Left ventricle myocardium inferior (tissue), 1 donor: ENCODE measurements at regions not wholly inside any gene's neighbourhood (a gene's known extent, or its start where the extent isn't known, plus 50 kb on each side); places are given as distances from the start of the nearest gene placed in this dataset.

Source experiments
- DNase-seq: peaks from one replicate; pipeline ENCODE4 v3.0.0-alpha.2; 2020
- H3K27ac ChIP-seq: fragments of 200-600 bp; replicated peaks from 2 replicates; pipeline ENCODE4 v1.8.0; 2021
- H3K27me3 ChIP-seq: fragments of 200-600 bp; 2 replicates; pipeline ENCODE4 v1.8.0; 2021; ENCODE audit warnings: low read depth
- H3K36me3 ChIP-seq: fragments of 200-600 bp; 2 replicates; pipeline ENCODE4 v1.8.0; 2021
- H3K4me1 ChIP-seq: fragments of 200-600 bp; 2 replicates; pipeline ENCODE4 v1.8.0; 2021
- H3K4me3 ChIP-seq: fragments of 200-600 bp; 2 replicates; pipeline ENCODE4 v1.8.0; 2021; ENCODE audit warnings: mild to moderate bottlenecking, moderate library complexity
- H3K9me3 ChIP-seq: fragments of 200-600 bp; replicated peaks from 2 replicates; pipeline ENCODE4 v1.8.0; 2021
- intact Hi-C: fragments of 100-400 bp; cut with micrococcal nuclease; formaldehyde crosslinking; loops from one replicate; pipeline ENCODE4 v1.11.0; 2022
- TF ChIP-seq, protein P1 (sequence below): fragments of 200-600 bp; IDR thresholded peaks from 2 replicates; pipeline ENCODE4 v1.8.0; 2021; ENCODE audit warnings: antibody characterized with exemption, mild to moderate bottlenecking, borderline replicate concordance
- donor health status: DM: no; HTN: yes; CAD: no; lungs with severe emphysema.

DNA sequence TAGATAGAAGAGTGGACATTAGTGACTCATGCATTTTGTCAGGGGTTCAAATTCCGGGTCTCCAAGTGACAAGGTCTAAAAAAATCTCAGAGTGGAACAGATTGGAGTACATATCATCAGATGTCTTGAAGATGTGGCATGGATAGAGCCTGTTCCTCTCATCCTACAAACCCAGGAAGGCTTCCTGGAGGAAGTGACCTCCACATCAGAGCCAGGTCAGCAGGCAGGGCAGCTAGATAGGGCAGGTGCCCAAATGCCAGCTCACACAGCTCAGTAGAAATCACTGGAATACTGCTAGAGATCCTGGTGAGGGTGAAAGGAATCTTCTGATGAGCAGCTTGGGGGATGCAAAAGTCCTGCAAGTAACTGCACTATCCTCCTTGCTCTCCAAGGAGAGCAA lies 196.6 kb upstream of the SDK2 start:
- no peak for DNase-seq
- Histone ChIP-seq H3K4me3 (no peak overlapping the region), H3K4me1 (no peaks in the 10 kb centered on the region), H3K9me3 (no peaks in the 10 kb centered on the region), H3K27me3 (peaks cover 43% of the 10 kb centered on the region), H3K27ac (no peak overlapping the region), H3K36me3 (no peaks in the 10 kb centered on the region)
- TF ChIP-seq, protein P1, sequence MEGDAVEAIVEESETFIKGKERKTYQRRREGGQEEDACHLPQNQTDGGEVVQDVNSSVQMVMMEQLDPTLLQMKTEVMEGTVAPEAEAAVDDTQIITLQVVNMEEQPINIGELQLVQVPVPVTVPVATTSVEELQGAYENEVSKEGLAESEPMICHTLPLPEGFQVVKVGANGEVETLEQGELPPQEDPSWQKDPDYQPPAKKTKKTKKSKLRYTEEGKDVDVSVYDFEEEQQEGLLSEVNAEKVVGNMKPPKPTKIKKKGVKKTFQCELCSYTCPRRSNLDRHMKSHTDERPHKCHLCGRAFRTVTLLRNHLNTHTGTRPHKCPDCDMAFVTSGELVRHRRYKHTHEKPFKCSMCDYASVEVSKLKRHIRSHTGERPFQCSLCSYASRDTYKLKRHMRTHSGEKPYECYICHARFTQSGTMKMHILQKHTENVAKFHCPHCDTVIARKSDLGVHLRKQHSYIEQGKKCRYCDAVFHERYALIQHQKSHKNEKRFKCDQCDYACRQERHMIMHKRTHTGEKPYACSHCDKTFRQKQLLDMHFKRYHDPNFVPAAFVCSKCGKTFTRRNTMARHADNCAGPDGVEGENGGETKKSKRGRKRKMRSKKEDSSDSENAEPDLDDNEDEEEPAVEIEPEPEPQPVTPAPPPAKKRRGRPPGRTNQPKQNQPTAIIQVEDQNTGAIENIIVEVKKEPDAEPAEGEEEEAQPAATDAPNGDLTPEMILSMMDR, result no peak
- intact Hi-C loops, result no loop called here

DNA sequence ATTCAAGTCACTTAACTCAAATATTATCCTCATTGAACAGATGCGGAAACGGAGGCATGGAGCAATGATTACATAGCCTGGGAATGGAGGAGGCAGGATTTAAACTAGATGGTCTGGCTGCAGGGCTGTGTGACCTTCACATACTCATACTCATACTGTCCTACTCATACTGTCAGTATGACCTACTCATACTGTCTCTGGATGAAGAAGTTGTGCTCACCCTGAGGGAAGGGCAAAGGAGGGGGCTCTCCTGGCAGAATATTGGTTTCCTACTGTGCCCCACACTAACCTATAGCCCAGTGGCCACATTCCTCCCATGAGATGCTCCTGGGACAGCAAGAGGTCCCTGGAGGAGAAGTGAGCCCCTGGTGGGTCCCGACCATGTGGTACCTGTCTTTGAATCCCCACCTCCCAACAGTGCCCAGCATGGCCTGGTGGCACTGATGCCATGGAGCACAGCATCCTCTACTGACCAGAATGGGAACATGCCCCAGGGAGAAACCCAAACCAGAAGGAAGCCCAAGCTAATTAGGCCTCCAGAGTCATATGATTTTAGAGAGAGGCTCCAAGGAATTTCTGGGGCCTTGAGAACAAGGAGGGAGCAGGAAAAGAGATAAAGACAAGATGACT lies 197.3 kb upstream of the SDK2 start:
- intact Hi-C loops, result no loop called here
- Histone ChIP-seq H3K4me1 (no peaks in the 10 kb centered on the region), H3K27ac (no peak overlapping the region), H3K27me3 (peaks cover 36% of the 10 kb centered on the region), H3K9me3 (no peaks in the 10 kb centered on the region), H3K4me3 (no peak overlapping the region), H3K36me3 (no peaks in the 10 kb centered on the region)
- TF ChIP-seq, protein P1, result peak; percentile 69
- DNase-seq, result no peak

DNA sequence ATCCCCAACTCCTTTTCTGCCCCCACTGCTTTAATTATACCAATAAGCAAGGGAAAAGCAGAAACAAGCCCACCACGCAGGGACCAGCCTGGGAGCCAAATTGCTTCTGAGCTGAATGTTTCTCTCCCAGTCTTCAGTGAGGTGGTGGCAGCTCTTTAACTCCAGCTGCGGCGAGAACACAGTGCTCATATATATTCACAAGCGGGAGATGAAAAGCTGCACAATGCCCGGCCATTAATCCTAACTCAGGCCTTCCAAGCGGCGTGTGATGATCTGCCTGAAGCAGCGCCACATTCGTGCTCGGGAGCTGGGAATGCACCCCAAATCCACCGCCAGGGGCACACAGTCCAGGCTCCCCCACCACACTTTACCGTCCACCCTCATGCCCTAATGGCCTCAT lies 203.7 kb upstream of the SDK2 start:
- H3K36me3 ChIP-seq, result no peaks in the 10 kb centered on the region
- TF ChIP-seq, protein P1, result no peak
- no peaks in the 10 kb centered on the region for H3K4me1 ChIP-seq
- no peak overlapping the region for H3K27ac ChIP-seq
- no peaks in the 10 kb centered on the region for H3K9me3 ChIP-seq
- intact Hi-C loops, result no loop called here
- DNase-seq, result no peak
- peaks cover 12% of the 10 kb centered on the region for H3K27me3 ChIP-seq
- no peak overlapping the region for H3K4me3 ChIP-seq

DNA sequence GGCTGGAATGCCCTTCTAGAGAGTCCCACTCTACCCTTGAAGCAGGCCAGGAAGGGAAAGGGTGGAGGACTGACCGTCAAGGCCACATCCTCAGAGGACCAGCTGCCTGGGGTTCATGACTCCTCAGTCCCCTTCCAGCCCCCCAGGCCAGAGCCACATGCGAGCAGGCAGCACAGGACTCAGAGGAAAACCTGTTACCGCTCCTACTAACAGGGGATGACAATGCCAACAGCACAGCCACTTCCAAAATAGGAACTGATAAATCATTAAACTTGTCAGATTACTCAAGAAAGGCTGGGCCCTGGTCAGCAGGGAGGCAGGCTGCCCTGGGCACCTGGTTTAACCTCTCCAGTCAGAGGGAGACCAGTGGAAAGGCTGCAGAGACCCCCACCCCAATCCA lies 206.2 kb upstream of the SDK2 start:
- H3K36me3 ChIP-seq, result no peaks in the 10 kb centered on the region
- no peak overlapping the region for H3K27ac ChIP-seq
- H3K4me3 ChIP-seq, result no peak overlapping the region
- peaks cover 12% of the 10 kb centered on the region for H3K9me3 ChIP-seq
- intact Hi-C loops, result no loop called here
- TF ChIP-seq, protein P1, result no peak
- H3K4me1 ChIP-seq, result no peaks in the 10 kb centered on the region
- no peaks in the 10 kb centered on the region for H3K27me3 ChIP-seq
- no peak for DNase-seq

DNA sequence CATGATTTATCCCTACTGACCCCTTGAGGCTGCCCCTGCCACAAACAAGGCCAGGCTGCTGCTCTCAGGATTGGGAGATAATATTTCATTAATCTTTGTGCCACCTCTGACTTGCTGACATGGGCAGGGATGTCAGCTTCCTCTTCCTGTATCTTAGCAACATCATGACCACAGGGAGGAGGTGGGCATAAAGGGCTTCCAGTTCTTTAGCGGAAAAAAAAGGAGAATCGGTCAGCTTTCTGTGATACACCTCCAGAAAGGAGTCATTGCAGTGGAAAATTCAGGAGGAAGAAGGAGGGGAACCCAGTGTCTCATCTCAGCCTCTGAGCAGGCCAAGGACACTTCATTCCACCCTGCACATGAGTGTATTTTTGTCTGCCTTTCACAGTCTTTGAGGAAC lies 206.8 kb upstream of the SDK2 start:
- intact Hi-C loops, result no loop called here
- no peak for DNase-seq
- TF ChIP-seq, protein P1, result no peak
- Histone ChIP-seq H3K36me3 (no peaks in the 10 kb centered on the region), H3K4me3 (no peak overlapping the region), H3K4me1 (no peaks in the 10 kb centered on the region), H3K9me3 (peaks cover 16% of the 10 kb centered on the region), H3K27ac (no peak overlapping the region), H3K27me3 (peaks cover 3% of the 10 kb centered on the region)

DNA sequence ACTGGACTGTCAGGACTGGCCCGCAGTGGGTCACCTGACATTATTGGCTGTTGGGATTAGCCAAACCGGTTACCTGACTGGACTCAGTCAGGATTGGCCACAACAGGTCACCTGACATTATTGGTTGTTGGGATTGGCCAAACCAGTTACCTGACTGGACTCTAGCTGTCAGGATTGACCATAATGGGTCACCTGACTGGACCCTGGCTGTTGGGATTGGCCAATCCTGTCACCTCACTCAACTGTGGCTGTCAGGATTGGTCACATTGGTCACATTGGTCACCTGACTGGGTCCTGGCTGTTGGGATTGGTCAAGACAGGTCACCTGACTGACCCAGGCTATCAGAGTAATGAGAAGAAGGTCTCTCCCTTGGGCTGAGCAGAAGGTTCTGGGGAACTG lies 207.7 kb upstream of the SDK2 start:
- intact Hi-C loops, result no loop called here
- H3K36me3 ChIP-seq, result no peaks in the 10 kb centered on the region
- peaks cover 12% of the 10 kb centered on the region for H3K27me3 ChIP-seq
- no peak for DNase-seq
- H3K27ac ChIP-seq, result no peak overlapping the region
- TF ChIP-seq, protein P1, result no peak
- H3K4me3 ChIP-seq, result no peak overlapping the region
- H3K9me3 ChIP-seq, result peaks cover 16% of the 10 kb centered on the region
- H3K4me1 ChIP-seq, result no peaks in the 10 kb centered on the region
